ENCODE measurements at regions not wholly inside any gene's neighbourhood (a gene's known extent, or its start where the extent isn't known, plus 50 kb on each side); places are given as distances from the start of the nearest gene placed in this dataset.
"Not testable (repeated sequence)": the region's sequence is repeated elsewhere in the genome, so short reads cannot be mapped to it uniquely, and the experiment has no call there.

DNA sequence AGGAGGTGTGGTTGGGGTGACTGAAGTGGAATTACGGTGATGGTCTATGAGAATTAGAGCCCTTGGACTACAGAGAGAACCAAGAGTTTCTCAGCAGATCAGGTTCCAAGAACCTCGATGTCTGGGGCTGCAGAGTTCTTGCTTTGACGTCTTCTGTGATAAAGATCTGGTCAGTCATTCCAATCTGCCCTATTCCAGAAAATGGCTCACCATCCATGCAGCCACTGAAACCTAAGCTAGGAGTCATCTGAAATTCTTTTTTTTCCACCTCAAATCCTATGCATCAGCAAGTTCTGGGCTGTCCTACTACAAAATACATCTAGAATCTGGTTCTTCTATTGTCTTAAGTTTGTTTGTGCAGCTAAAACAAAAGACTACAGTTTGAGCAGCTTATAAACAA is 254.4 kb upstream of the PGRMC2 start:
- Histone ChIP-seq H3K9me3 (no peaks in the 10 kb centered on the region), H3K27me3 (no peaks in the 10 kb centered on the region), H3K27ac (no peak overlapping the region), H3K4me3 (no peak overlapping the region), H3K4me1 (peaks cover 0 to 11% (median 0%) of the 10 kb centered on the region in 3 donors), H3K36me3 (no peaks in the 10 kb centered on the region)
- WGBS, 2 donors: 80 to 100% methylated on average over 3 of the region's 3 CpGs
- intact Hi-C loops (cut with DNase I): no loop called here
- TF ChIP-seq, protein P1, sequence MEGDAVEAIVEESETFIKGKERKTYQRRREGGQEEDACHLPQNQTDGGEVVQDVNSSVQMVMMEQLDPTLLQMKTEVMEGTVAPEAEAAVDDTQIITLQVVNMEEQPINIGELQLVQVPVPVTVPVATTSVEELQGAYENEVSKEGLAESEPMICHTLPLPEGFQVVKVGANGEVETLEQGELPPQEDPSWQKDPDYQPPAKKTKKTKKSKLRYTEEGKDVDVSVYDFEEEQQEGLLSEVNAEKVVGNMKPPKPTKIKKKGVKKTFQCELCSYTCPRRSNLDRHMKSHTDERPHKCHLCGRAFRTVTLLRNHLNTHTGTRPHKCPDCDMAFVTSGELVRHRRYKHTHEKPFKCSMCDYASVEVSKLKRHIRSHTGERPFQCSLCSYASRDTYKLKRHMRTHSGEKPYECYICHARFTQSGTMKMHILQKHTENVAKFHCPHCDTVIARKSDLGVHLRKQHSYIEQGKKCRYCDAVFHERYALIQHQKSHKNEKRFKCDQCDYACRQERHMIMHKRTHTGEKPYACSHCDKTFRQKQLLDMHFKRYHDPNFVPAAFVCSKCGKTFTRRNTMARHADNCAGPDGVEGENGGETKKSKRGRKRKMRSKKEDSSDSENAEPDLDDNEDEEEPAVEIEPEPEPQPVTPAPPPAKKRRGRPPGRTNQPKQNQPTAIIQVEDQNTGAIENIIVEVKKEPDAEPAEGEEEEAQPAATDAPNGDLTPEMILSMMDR (IDR thresholded peaks at IDR 0.05): no peak
- no peak for TF ChIP-seq POLR2A (IDR thresholded peaks at IDR 0.05)
- no peak for DNase-seq

DNA sequence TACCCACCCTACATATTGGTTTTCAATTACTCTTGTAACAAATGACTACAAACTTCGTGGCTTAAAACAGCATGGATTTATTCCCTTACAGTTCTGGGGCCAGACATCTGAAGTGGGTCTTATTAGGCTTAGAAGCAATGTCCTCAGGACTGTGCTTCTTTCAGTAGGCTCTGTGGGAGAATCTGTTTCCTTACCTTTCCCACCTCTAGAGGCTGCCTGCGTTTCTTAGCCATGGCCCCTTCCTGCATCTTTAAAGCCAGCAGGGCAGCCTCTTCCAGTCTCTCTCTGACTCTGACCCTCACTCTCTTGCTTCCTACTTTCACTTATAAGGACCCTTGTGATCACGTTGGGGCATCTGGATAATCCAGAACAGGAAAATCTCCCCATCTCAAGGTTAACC is 252.5 kb upstream of the PGRMC2 start:
- no peak for DNase-seq
- peaks cover 0 to 16% (median 0%) of the 10 kb centered on the region in 3 donors for H3K4me1 ChIP-seq
- intact Hi-C loops (cut with DNase I): no loop called here
- no peak for TF ChIP-seq POLR2A (IDR thresholded peaks at IDR 0.05)
- TF ChIP-seq, protein P1 (IDR thresholded peaks at IDR 0.05): no peak
- no peaks in the 10 kb centered on the region for H3K36me3 ChIP-seq
- H3K9me3 ChIP-seq: no peaks in the 10 kb centered on the region
- H3K4me3 ChIP-seq: no peak overlapping the region
- no peaks in the 10 kb centered on the region for H3K27me3 ChIP-seq
- WGBS, 2 donors: 71 to 72% methylated on average over 3 of the region's 3 CpGs
- H3K27ac ChIP-seq: no peak overlapping the region

DNA sequence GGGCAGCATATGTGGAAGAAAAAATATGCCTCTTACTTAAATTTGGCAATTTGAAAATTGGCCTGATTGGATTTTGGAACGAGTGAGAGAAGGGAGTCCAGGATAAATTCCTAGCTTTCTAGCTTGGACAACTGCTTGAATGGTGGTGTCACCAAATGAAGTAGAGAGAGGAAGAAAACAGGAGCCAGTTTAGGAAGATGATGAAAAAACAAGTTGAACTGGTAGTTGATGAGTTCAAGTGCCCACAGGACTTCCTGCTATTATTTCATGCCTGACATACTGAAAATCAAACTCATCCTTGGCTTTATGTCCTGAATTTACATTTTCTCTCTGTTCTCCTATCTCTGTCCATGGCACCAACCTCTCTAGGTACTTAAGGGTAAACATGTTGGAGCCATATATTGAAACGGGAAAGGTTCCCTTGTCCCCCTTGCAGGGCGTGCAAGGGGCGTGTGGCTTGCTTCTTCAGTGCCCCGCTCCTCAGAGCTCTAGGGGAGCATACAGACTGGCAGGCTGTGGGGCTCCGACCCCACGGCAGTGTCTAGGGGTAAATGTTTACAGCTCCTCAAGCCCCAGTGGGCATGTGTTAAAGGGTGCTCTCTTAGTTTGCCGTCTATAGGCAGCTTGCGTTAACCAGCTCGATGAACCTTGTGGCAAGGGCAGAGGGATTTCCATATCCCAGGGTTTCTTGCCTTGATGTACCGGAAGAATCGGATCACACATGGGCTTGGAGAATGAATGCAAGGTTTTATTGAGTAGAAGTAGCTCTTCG is 250.7 kb upstream of the PGRMC2 start:
- intact Hi-C loops (cut with DNase I): no loop called here
- WGBS, 2 donors: 86 to 87% methylated on average over 6 to 11 of the region's 13 CpGs
- no peak for TF ChIP-seq POLR2A (IDR thresholded peaks at IDR 0.05)
- TF ChIP-seq, protein P1 (IDR thresholded peaks at IDR 0.05): no peak

DNA sequence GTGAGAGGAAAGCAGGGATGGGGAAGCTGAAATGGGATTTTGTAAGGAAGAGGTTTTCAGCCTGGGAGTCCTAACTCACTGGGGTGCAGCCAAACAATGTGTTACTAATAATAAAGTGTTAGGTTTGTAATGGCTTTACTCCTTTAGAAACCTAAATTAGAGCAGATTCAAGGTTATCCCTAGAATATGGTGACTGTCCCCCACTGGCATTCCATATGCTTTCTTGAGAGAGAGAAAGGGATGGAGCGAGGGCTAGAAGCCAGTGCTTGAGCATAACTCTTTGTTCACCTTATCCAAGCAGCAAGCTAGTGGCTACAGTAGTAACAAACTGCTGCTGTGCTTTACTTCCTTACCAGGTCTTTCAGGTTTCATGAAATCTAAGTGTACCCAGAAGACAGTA is 249.1 kb upstream of the PGRMC2 start:
- 86 to 92% methylated on average over 1 of the region's 1 CpG for WGBS, 2 donors
- H3K27ac ChIP-seq: no peak overlapping the region
- no peaks in the 10 kb centered on the region for H3K9me3 ChIP-seq
- no peaks in the 10 kb centered on the region for H3K36me3 ChIP-seq
- DNase-seq: no peak
- no peak overlapping the region for H3K4me3 ChIP-seq
- intact Hi-C loops (cut with DNase I): no loop called here
- no peaks in the 10 kb centered on the region for H3K27me3 ChIP-seq
- H3K4me1 ChIP-seq: peaks cover 0 to 20% (median 0%) of the 10 kb centered on the region in 3 donors
- TF ChIP-seq POLR2A (IDR thresholded peaks at IDR 0.05): no peak
- TF ChIP-seq, protein P1 (IDR thresholded peaks at IDR 0.05): no peak

More for the DNA sequence above, 250.7 kb upstream of the PGRMC2 start:
- H3K36me3 ChIP-seq: no peaks in the 10 kb centered on the region
- no peak overlapping the region for H3K27ac ChIP-seq
- H3K4me3 ChIP-seq: no peak overlapping the region
- H3K4me1 ChIP-seq: peaks cover 0 to 20% (median 0%) of the 10 kb centered on the region in 3 donors
- H3K27me3 ChIP-seq: no peaks in the 10 kb centered on the region
- no peak for DNase-seq
- no peaks in the 10 kb centered on the region for H3K9me3 ChIP-seq

DNA sequence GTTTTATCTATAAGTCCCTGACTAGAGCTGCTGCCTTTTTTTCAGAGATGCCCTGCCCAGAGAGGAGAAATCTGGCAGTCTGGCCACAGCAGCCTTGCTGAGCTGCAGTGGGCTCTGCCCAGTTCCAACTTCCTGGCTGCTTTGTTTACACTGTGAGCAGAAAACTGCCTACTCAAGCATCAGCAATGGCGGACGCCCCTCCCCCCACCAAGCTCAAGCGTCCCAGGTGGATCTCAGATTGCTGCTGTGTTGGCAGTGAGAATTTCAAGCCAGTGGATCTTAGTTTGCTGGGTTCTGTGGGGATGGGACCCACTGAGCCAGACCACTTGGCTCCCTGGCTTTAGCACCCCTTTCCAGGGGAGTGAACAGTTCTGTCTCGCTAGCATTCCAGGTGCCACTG is 247.9 kb upstream of the PGRMC2 start:
- H3K36me3 ChIP-seq; H3K27ac ChIP-seq; intact Hi-C loops (cut with DNase I); H3K27me3 ChIP-seq; DNase-seq; H3K9me3 ChIP-seq; H3K4me3 ChIP-seq: not testable (repeated sequence)
- WGBS, 2 donors: no CpG with 5 or more reads among the region's 4 CpGs
- peaks cover 0 to 20% (median 0%) of the 10 kb centered on the region in 3 donors for H3K4me1 ChIP-seq

Measured in esophagus squamous epithelium (tissue), 5 donors.